A673 (cell line): ENCODE measurements at regions not wholly inside any gene's neighbourhood (a gene's known extent, or its start where the extent isn't known, plus 50 kb on each side); places are given as distances from the start of the nearest gene placed in this dataset.

Source experiments
- CTCF ChIP-seq: fragments of 300-800, 200-600 bp; sonication (generic); conservative IDR thresholded peaks from 2 replicates; pipeline ENCODE4 v1.5.1; 2017; ENCODE audit warnings: low read depth, mild to moderate bottlenecking, antibody characterized with exemption, low read length, moderate library complexity, mixed read lengths
- EZH2 ChIP-seq: fragments of 200-600 bp; sonication (generic); IDR thresholded peaks from 2 replicates; pipeline ENCODE4 v1.6.1; 2017; ENCODE audit warnings: borderline replicate concordance, low read depth, mild to moderate bottlenecking, mixed read lengths, antibody characterized with exemption, low read length; ENCODE audit not compliant: poor library complexity, severe bottlenecking

DNA sequence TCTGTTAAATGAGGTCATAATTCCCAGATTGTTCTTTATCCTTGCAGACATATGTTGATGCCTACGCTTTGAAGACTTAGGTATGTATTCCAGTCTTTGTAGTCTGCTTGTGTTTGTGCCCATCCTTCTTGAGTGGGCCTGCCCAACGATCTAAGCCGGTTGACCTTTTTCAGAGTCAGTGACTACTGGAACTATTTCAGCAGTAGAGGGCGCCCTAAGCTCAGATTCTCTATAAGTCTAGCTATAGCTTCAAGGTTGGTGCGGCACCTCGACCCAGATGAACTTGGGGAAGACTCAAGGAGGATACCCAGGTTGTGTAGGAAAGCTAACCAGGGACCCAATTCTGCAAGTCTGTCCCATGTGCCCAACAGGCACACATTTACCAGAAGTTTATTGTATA lies 228.8 kb upstream of the PPP2R3A start:
- TF ChIP-seq CTCF (peak; percentile 54), EZH2 (no peak)
